Left lung (tissue), 4 donors: ENCODE measurements at regions not wholly inside any gene's neighbourhood (a gene's known extent, or its start where the extent isn't known, plus 50 kb on each side); places are given as distances from the start of the nearest gene placed in this dataset.

Experiments used
- ATAC-seq: fragments of 200-7000 bp; cut with Tn5 transposase; one replicate; pipeline ENCODE4 v1.9.1; 2020; ENCODE audit warnings: moderate library complexity
- DNase-seq, 4 donors: peaks; one replicate each; pipeline ENCODE4 v3.0.0-alpha.2; 2013 to 2020
- H3K27ac ChIP-seq, 2 donors: fragments of 200-600 bp; sonication (generic) in 1 of 2; one replicate each; pipeline versions ENCODE4 v1.5.0 to v1.8.0; 2020 to 2021
- H3K27me3 ChIP-seq, 2 donors: fragments of 200-600 bp; sonication (generic) in 1 of 2; one replicate each; pipeline versions ENCODE4 v1.5.0 to v1.8.0; 2020 to 2021
- H3K36me3 ChIP-seq, 2 donors: fragments of 200-600 bp; sonication (generic) in 1 of 2; one replicate each; pipeline versions ENCODE4 v1.5.0 to v1.8.0; 2020 to 2021
- H3K4me1 ChIP-seq, 2 donors: fragments of 200-600 bp; one replicate each; pipeline ENCODE4 v1.8.0; 2021
- H3K4me3 ChIP-seq, 2 donors: fragments of 200-600 bp; sonication (generic) in 1 of 2; one replicate each; pipeline versions ENCODE4 v1.5.0 to v1.8.0; 2020 to 2021; ENCODE audit warnings: mild to moderate bottlenecking in 1 of 2
- H3K9me3 ChIP-seq, 2 donors: fragments of 200-600 bp; sonication (generic) in 1 of 2; one replicate each; pipeline versions ENCODE4 v1.5.0 to v1.8.0; 2020 to 2021
- CTCF ChIP-seq, 2 donors: fragments of 200-600 bp; sonication (generic) in 1 of 2; IDR thresholded peaks; one replicate each; pipeline versions ENCODE4 v1.5.0 to v1.8.0; 2021; ENCODE audit warnings: antibody characterized with exemption in 2 of 2
- intact Hi-C, 2 donors: fragments of 100-400 bp; cut with DNase I; formaldehyde crosslinking; loops; one replicate each; pipeline versions ENCODE4 v1.11.2 to v1.14.2; 2022
- donor health status: DM: no; HTN: yes; CAD: no.
- donor health status: DM: no; HTN: no; CAD: no.

DNA sequence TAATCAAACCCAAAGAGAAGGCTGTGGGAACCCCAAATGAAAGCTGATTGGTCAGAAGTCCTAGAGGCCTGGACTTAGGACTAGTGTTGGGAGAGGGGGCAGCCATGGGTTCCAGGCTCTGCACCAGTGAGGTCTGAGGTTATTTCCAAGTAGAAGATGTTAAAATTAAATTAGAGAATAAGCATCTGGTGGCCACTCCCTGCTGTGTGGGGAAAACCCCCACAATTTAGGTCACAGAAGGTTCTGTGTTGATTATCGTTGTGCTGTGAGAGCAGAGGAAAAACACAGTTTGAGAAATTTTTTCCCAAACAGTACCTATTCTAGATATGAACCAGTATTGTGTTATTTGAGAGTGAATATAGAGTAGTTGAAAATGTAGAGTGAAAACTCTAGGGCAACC, 53.9 kb upstream of the NSMCE3 start:
- H3K4me1 ChIP-seq = no peaks in the 10 kb centered on the region
- H3K27ac ChIP-seq = no peak overlapping the region
- TF ChIP-seq CTCF (IDR thresholded peaks at IDR 0.05) = no peak
- ATAC-seq (no peak), DNase-seq (no peak)
- no peaks in the 10 kb centered on the region for H3K27me3 ChIP-seq
- H3K36me3 ChIP-seq = no peaks in the 10 kb centered on the region
- H3K9me3 ChIP-seq = peaks cover 0 to 23% of the 10 kb centered on the region in 2 donors
- H3K4me3 ChIP-seq = no peak overlapping the region
- intact Hi-C loops = no loop called here

DNA sequence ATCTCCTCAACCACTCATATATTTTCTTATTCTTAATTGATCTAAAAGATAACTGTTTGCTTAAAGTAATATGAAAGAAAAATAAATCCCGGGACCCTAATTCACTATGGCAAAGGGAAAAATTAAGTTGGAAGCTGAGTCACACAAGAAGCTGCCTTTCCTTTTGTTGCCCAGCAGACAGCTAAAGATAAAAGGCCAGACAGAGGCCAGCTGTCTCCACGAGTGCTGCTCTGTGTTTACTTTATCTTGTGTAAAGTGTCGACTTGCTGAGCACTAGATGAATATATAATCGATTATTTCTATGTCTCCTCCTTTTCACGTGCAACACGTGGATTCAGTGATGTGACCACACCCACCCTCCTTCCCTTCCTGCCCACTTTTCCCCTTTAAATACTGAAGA, 52.8 kb upstream of the NSMCE3 start:
- DNase-seq (peak in 1 of 4 donors; percentile 24), ATAC-seq (no peak)
- no peak overlapping the region for H3K4me3 ChIP-seq
- TF ChIP-seq CTCF (IDR thresholded peaks at IDR 0.05) = no peak
- H3K27me3 ChIP-seq = no peaks in the 10 kb centered on the region
- intact Hi-C loops = no loop called here
- no peaks in the 10 kb centered on the region for H3K36me3 ChIP-seq
- H3K4me1 ChIP-seq = no peaks in the 10 kb centered on the region
- H3K9me3 ChIP-seq = peaks cover 0 to 23% of the 10 kb centered on the region in 2 donors
- no peak overlapping the region for H3K27ac ChIP-seq

DNA sequence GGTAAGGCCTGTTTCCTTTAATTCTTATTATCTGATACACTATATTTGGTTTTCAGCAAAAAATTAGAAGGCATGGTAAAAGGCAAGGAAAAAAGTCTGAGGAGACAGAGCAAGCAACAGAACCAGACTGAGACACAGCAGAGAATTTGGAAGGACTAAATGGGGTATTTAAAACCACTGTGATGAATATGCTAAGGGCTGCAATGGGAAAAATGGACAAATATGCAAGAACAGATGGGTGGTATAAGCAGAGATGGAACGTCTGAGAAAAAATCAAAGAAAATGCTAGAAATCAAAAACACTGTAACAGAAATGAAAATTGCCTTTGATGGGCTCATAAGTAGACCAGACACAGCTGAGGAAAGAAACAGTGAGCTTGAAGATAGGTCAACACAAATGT, 50.8 kb upstream of the NSMCE3 start:
- ATAC-seq (no peak), DNase-seq (no peak)
- no peak overlapping the region for H3K4me3 ChIP-seq
- H3K27ac ChIP-seq = no peak overlapping the region
- H3K9me3 ChIP-seq = peaks cover 0 to 5% of the 10 kb centered on the region in 2 donors
- no peak for TF ChIP-seq CTCF (IDR thresholded peaks at IDR 0.05)
- no peaks in the 10 kb centered on the region for H3K36me3 ChIP-seq
- no peaks in the 10 kb centered on the region for H3K27me3 ChIP-seq
- intact Hi-C loops = no loop called here
- no peaks in the 10 kb centered on the region for H3K4me1 ChIP-seq

DNA sequence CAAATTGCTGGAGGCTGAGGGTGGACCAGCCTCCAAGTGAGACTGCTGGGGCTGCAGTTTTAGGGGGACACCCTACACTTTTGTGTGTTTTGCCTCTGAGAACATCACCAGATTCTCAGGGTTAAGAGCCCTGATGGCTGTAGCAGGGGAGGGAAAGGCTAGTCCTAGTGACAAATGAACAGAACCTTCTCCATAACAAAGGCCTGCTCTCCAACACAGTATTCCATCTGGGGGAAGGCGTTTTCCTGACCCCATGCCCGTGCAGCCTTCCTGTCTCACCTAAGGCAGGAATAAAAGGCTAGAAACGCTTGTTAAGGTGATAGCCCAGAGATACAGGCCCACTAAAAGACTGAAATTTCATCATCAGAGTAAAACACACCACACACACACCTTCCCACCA, 50.2 kb upstream of the NSMCE3 start:
- intact Hi-C loops = no loop called here
- H3K4me3 ChIP-seq = no peak overlapping the region
- no peak for TF ChIP-seq CTCF (IDR thresholded peaks at IDR 0.05)
- no peaks in the 10 kb centered on the region for H3K27me3 ChIP-seq
- no peak overlapping the region for H3K27ac ChIP-seq
- DNase-seq (no peak), ATAC-seq (no peak)
- H3K9me3 ChIP-seq = peaks cover 0 to 4% of the 10 kb centered on the region in 2 donors
- H3K4me1 ChIP-seq = no peaks in the 10 kb centered on the region
- no peaks in the 10 kb centered on the region for H3K36me3 ChIP-seq
